ENCODE measurements at regions not wholly inside any gene's neighbourhood (a gene's known extent, or its start where the extent isn't known, plus 50 kb on each side); places are given as distances from the start of the nearest gene placed in this dataset.
"Not testable (repeated sequence)": the region's sequence is repeated elsewhere in the genome, so short reads cannot be mapped to it uniquely, and the experiment has no call there.

DNA sequence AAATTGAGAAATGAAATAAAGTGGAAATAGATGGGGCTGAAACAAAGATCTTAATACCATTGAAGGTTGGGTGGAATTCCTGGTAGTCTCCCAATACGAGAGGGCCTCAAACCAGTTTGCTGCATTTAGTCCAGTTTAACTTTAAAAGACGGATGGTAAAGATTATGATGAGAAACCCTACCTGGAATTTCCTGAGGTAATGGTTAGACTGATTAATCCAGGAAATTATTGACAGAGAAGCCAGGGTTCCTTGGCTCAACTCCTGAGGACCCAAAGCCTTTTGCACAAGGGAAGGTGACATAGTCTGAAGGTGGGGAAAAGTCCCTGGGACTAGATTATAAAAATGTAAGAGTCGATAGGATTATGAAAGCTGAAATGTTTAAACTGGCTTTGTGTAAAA lies 133.2 kb upstream of the SLITRK5 start:
- DNase-seq (ENCODE audit: low read depth, low spot score), result no peak

DNA sequence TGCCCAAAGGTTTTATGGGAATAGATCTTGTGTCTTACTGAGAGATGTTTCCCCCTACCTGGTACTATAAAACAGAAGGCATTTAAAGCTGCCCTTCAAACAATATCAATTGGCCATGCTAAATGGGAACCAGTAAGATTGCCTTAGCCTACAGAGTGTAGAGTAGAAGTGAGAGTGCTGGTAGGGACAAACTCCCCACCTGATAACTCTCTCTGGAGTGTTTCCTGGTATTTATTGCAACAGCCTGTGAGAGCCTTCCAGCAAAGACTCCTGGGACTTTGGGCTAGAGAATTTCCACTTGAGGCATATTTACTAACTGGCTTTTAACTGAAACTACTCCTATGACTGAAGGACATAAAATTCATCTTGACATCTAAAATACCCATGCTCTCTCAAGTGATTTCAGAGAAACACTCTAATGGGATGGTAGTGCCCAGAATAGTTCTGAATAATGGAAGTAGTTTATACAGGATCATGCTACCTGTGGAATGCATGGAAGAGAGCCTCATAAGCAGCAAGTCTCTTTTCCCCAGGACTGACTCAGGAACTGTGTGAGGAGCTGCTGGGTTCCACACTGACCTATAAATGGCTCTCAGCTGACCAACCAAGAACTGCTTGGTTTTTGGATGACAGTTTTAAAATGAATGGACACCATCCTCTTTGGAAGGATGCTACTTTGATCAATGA lies 132.7 kb upstream of the SLITRK5 start:
- no peak for DNase-seq (ENCODE audit: low read depth, low spot score)

DNA sequence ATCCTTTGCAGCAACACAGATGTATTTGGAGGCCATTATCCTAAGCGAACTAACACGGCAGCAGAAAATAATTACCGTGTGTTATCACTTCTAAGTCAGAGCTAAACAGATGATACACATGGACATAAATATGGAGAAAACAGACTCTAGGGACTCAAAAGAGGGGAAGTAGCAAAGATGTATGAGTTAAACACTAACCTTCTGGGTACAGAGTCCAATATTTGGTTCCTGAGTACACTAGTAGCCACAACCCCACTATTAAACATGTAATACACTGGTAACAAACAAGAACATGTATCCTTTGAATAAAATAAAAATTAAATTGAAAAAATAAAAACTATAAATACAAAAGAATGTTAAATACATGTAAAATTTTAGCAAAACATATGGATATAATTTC lies 118.0 kb upstream of the SLITRK5 start:
- no peak for DNase-seq (ENCODE audit: low read depth, low spot score)

DNA sequence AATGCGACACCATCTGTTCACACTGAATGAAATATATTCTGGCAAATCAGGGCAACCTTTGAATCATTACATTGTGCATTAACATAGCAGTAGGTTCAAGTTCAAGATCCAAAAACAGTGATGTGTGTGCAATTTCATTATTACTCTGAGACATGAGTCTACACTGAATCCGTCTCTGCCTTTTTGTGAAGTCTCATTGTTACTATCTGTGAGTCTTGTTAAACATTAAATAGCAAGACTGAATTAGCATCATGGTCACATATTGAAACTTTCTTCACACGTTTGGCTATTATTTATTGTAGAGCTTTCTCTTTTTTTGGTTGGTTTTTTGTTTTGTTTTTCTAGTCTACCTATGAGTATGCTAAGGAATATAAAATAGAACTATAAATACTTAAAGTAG lies 117.1 kb upstream of the SLITRK5 start:
- no peak for DNase-seq (ENCODE audit: low read depth, low spot score)

DNA sequence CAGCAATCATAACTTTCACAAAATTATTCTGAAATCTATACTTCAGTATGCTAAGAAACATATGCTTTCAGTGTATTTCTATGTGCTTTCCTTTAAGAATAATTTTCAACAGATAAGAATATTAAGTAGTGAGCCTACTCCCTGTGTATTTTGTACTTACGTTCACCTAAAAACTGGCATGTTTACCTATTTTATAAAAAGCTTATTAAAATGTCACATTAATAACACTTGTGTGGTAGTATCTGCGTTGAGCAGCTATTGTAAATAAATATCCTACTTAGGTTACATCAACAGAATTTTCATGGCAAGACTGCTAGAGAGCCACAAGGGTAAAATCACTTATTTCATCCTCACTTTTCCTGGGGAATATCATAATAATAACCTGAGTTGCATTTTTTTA lies 113.4 kb upstream of the SLITRK5 start:
- DNase-seq (ENCODE audit: low read depth, low spot score), result no peak

DNA sequence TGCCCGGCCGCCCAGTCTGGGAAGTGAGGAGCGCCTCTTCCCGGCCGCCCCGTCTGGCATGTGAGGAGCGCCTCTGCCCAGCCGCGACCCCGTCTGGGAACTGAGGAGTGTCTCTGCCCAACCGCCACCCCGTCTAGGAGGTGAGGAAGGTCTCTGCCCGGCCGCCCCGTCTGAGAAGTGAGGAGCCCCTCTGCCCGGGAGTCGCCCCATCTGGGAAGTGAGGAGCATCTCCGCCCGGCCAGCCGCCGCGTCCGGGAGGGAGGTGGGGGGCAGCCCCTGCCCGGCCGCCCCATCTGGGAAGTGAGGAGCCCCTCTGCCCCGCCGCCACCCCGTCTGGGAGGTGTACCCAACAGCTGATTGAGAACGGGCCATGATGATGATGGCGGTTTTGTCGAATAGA lies 109.6 kb upstream of the SLITRK5 start:
- not testable (repeated sequence) for DNase-seq (ENCODE audit: low read depth, low spot score)

DNA sequence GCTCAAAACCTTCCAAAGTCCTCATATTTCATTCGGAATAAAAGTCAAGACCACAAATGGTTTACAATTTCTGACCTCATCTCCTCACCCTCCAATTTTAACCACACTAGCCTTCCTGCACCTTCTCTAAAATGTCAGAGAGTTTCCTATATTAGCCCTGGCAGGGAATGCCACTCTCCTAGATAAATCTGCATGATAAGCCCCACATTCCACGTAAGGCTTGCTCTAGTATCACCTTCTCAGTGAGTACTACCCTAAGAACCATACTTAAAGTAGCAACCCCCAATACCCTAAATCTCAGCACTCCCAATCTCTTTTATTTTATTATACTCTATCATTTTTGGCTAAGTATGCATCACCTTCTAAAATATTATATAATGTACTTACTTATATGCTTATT lies 100.5 kb upstream of the SLITRK5 start:
- DNase-seq (ENCODE audit: low read depth, low spot score), result no peak

DNA sequence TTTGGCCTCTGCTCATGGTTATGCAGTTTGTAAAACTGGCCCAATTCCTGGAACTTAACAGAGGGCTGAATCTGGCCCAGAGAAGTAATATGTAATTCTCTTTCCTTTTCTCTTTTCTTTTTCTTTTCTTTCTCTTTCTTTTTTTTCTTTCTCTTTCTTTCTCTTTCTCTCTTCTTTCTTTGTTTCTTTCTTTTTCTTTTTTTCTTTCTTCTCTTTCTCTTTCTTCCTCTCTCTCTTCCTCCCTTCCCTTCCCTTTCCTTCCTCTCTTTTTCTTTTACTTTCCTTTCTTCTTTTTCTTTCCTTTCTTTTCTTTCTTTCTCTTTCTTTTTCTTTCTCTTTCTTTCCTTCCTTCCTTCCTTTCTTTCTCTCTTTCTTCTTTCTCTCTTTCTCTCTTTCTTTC lies 88.8 kb upstream of the SLITRK5 start:
- DNase-seq (ENCODE audit: low read depth, low spot score), result no peak

DNA sequence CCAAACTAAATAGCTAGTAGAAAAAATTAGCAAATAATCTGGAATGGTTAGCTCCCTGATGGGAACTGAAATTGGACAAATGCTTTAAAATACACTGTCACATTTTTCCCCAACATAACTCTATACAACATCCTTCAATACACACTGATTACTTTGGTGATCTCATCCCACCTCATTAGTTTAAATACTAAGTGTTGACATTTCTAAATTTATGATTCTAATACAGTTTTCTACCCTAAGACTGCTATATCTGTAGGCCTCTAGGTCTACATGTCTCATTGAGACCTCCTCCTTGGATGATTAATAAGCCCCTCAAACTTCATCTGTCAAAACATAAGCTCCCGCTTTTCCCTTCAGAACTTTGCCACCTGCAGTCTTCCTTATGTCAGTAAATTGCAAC lies 80.7 kb upstream of the SLITRK5 start:
- no peak for DNase-seq (ENCODE audit: low read depth, low spot score)

DNA sequence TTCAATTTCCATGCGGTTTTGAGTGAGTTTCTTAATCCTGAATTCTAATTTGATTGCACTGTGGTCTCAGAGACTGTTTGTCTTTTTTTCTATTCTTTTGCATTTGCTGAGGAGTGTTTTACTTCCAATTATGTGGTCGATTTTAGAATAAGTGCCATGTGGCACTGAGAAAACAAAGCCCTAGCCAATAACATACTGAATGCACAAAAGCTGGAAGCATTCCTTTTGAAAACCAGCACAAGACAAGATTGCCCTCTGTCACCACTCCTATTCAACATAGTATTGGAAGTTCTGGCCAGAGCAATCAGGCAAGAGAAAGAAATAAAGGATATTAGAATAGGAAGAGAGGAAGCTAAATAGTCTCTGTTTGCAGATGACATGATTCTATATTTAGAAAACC lies 66.7 kb upstream of the SLITRK5 start:
- not testable (repeated sequence) for DNase-seq (ENCODE audit: low read depth, low spot score)

DNA sequence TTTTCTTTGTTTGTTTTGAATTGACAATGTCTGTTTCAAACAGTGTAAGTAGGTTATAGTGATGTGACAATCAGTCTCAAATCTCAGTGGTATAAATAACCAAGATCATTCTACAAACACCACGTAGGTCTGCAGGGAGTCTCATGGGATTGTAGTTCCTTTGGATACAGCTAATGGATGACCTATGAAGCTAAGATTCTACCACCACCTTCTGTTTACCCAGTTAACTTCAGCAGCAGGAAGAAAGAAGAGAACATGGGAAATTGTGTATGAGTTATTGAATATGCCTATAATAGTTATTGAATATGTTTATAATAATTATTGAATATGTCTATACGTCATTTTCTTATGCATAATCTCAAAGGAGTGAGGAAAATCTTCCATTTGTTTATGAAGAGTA lies 63.9 kb upstream of the SLITRK5 start:
- DNase-seq (ENCODE audit: low read depth, low spot score), result no peak

DNA sequence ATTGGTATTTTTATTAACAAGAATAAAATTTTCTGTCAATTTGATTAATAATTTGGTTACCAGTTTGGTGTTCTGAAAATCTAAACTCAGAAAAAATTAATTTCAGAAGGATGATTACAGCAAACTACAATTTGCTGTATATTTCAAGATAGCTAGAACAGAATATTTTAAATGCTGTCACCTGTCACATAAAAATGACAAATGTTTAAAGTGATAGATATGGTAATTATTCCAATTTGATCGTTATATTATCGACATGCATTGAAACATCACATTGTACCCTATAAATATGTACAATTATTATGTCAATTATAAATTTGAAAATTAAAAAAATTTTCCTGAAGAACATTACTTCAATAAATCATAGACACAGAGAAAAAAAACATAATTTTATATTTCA lies 56.9 kb upstream of the SLITRK5 start:
- DNase-seq (ENCODE audit: low read depth, low spot score), result no peak

Data from brain pericyte (primary cell).